Breast epithelium (tissue), 4 donors: ENCODE measurements at regions not wholly inside any gene's neighbourhood (a gene's known extent, or its start where the extent isn't known, plus 50 kb on each side); places are given as distances from the start of the nearest gene placed in this dataset.

Experiments used
- DNase-seq, 2 donors: peaks; one replicate each; pipeline ENCODE4 v3.0.0-alpha.2; 2019; ENCODE audit warnings: low spot score in 2 of 2
- H3K27ac ChIP-seq, 2 donors: fragments of 200-600 bp; sonication (generic) in 1 of 2; one replicate each; pipeline ENCODE4 v1.5.1; 2016 to 2019; ENCODE audit warnings: mild to moderate bottlenecking in 1 of 2
- H3K27me3 ChIP-seq, 2 donors: fragments of 200-600 bp; sonication (generic) in 1 of 2; one replicate each; pipeline versions ENCODE4 v1.5.1 to v1.6.0; 2017 to 2019; ENCODE audit warnings: control low read depth in 1 of 2, mild to moderate bottlenecking in 1 of 2
- H3K36me3 ChIP-seq: fragments of 200-600 bp; one replicate; pipeline ENCODE4 v1.5.1; 2019
- H3K4me1 ChIP-seq, 2 donors: fragments of 200-600 bp; sonication (generic); one replicate each; pipeline ENCODE4 v1.5.1; 2016 to 2019; ENCODE audit warnings: control low read depth in 1 of 2
- H3K4me3 ChIP-seq, 3 donors: fragments of 200-600 bp; sonication (generic); 1 replicate in 2 of 3; 2 replicates in 1 of 3; pipeline ENCODE4 v1.5.1; 2016 to 2019; ENCODE audit warnings: mild to moderate bottlenecking in 3 of 3, moderate library complexity in 2 of 3
- H3K9me3 ChIP-seq, 2 donors: fragments of 200-600 bp; sonication (generic) in 1 of 2; one replicate each; pipeline ENCODE4 v1.5.1; 2016 to 2019; ENCODE audit warnings: control low read depth in 1 of 2
- CTCF ChIP-seq, 3 donors: fragments of 450-650 bp; IDR thresholded peaks; one replicate each; pipeline ENCODE4 v1.5.1; 2016 to 2017; ENCODE audit warnings: antibody characterized with exemption in 3 of 3, mild to moderate bottlenecking in 3 of 3, moderate library complexity in 3 of 3
- POLR2A ChIP-seq: fragments of 450-650 bp; IDR thresholded peaks from one replicate; pipeline ENCODE4 v1.6.1; 2016; ENCODE audit warnings: antibody characterized with exemption, mild to moderate bottlenecking, moderate library complexity
- POLR2AphosphoS5 ChIP-seq, 3 donors: sonication (generic); formaldehyde crosslinking; IDR thresholded peaks; one replicate each; pipeline ENCODE4 v1.6.1; 2017; ENCODE audit warnings: antibody characterized with exemption in 3 of 3
- intact Hi-C: fragments of 100-400 bp; cut with DNase I; formaldehyde crosslinking; loops from one replicate; pipeline ENCODE4 v1.15.1; 2023; ENCODE audit warnings: low total_unique reads

DNA sequence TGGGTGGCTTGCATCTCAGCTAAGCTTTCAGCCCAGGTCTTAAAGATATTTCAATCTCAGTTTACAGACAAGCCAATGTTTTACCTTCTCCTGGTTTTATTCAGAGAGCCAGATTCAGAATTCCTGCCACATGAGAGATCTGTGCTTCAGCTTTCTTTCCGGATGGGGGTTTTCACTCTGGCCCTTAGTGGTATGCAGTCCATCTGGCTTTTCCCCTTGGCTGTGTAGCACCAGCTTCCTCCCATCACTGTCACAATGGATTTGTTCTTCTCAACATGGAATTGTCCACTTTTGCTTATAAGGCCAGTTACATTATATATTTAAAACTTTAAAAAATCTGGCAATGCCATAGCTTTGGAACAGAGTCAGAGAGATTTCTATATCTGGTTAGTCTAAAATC lies 303.9 kb downstream of the ETS1 start:
- H3K36me3 ChIP-seq, result no peaks in the 10 kb centered on the region
- intact Hi-C loops, result loop anchor here (10.0 kb wide), 1 partner anchor 351 kb away; no protein-coding TSS in a partner anchor
- H3K27me3 ChIP-seq, result no peaks in the 10 kb centered on the region
- no peak for DNase-seq
- TF ChIP-seq CTCF (IDR thresholded peaks at IDR 0.05), result no peak
- no peak for TF ChIP-seq POLR2AphosphoS5 (IDR thresholded peaks at IDR 0.05)
- TF ChIP-seq POLR2A, result no peak
- H3K27ac ChIP-seq, result no peak overlapping the region
- no peak overlapping the region for H3K4me3 ChIP-seq
- H3K4me1 ChIP-seq, result no peaks in the 10 kb centered on the region
- H3K9me3 ChIP-seq, result no peaks in the 10 kb centered on the region

GRCh38 chr11:128282053-128282452 lies 305.3 kb downstream of the ETS1 start:
- Histone ChIP-seq H3K4me3 (no peak overlapping the region), H3K36me3 (no peaks in the 10 kb centered on the region), H3K9me3 (no peaks in the 10 kb centered on the region), H3K4me1 (no peaks in the 10 kb centered on the region), H3K27ac (no peak overlapping the region), H3K27me3 (no peaks in the 10 kb centered on the region)
- no peak for DNase-seq
- intact Hi-C loops, result loop anchor here (10.0 kb wide), 1 partner anchor 353 kb away; no protein-coding TSS in a partner anchor
- TF ChIP-seq POLR2AphosphoS5 (IDR thresholded peaks at IDR 0.05), result no peak
- no peak for TF ChIP-seq CTCF (IDR thresholded peaks at IDR 0.05)
- no peak for TF ChIP-seq POLR2A

DNA sequence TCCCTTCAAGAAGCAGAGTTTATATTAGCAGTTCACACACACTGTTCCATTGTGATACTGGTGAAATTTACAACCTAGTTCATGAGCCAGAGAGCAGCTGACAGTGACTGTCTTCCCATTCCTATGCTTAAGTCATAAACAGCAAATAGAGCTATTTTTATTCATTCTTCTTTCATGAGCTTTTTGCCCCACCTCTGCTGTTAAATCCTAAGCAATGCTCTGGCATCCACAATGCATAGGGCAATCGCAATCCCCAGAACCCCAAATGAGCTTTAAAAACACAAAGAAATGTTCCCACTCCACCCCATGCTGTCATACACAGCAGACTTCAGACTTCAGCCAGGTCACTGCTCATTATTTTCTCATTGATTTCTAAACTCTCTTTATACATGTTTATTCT lies 307.5 kb downstream of the ETS1 start:
- Histone ChIP-seq H3K9me3 (no peaks in the 10 kb centered on the region), H3K27ac (no peak overlapping the region), H3K36me3 (no peaks in the 10 kb centered on the region), H3K4me3 (no peak overlapping the region), H3K27me3 (no peaks in the 10 kb centered on the region), H3K4me1 (no peaks in the 10 kb centered on the region)
- DNase-seq, result no peak
- no peak for TF ChIP-seq POLR2AphosphoS5 (IDR thresholded peaks at IDR 0.05)
- TF ChIP-seq CTCF (IDR thresholded peaks at IDR 0.05), result no peak
- TF ChIP-seq POLR2A, result no peak
- intact Hi-C loops, result loop anchor here (10.0 kb wide), 1 partner anchor 355 kb away; no protein-coding TSS in a partner anchor

- Histone ChIP-seq H3K9me3 (no peaks in the 10 kb centered on the region), H3K27me3 (no peaks in the 10 kb centered on the region), H3K27ac (no peak overlapping the region), H3K4me3 (no peak overlapping the region), H3K36me3 (no peaks in the 10 kb centered on the region), H3K4me1 (no peaks in the 10 kb centered on the region)
- intact Hi-C loops, result no loop called here
- DNase-seq, result no peak
- TF ChIP-seq POLR2AphosphoS5 (IDR thresholded peaks at IDR 0.05) (no peak), CTCF (IDR thresholded peaks at IDR 0.05) (no peak), POLR2A (no peak)
Observed at GRCh38 chr11:128273736-128274135, 313.6 kb downstream of the ETS1 start.

DNA sequence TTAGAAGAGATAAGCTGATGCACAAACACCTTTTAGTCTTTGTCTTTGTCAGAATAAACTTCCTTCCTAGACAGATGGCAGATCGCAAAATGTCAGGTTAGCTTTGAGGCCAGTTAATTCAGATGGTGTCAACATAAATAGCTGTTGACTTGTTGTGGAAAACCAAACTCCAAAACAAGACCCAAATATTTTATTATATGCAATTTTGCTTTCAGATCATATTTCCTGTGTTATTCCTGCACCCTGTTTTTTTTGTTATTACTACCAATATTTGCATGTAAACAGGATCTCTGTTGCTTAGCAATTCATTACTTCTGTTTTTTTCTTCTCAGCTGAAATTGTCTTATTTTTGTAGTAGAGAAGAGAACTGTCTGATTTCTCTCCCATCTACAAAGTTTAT lies 316.0 kb downstream of the ETS1 start:
- Histone ChIP-seq H3K4me3 (no peak overlapping the region), H3K9me3 (no peaks in the 10 kb centered on the region), H3K27ac (no peak overlapping the region), H3K27me3 (no peaks in the 10 kb centered on the region), H3K36me3 (no peaks in the 10 kb centered on the region), H3K4me1 (no peaks in the 10 kb centered on the region)
- intact Hi-C loops, result no loop called here
- DNase-seq, result no peak
- TF ChIP-seq CTCF (IDR thresholded peaks at IDR 0.05) (no peak), POLR2A (no peak), POLR2AphosphoS5 (IDR thresholded peaks at IDR 0.05) (no peak)
